GM23338 (cell line): ENCODE measurements at regions not wholly inside any gene's neighbourhood (a gene's known extent, or its start where the extent isn't known, plus 50 kb on each side); places are given as distances from the start of the nearest gene placed in this dataset.

ENCODE experiments used
- ATAC-seq: fragments of 200-7000 bp; cut with Tn5 transposase; 3 replicates; pipeline ENCODE4 v1.9.1; 2020
- DNase-seq: peaks from one replicate; pipeline ENCODE4 v3.0.0-alpha.2; 2015; ENCODE audit warnings: low spot score
- H2AFZ ChIP-seq: fragments of 200-600 bp; sonication (generic); 2 replicates; pipeline ENCODE4 v1.8.0; 2016; ENCODE audit warnings: antibody characterized with exemption, mild to moderate bottlenecking, moderate library complexity
- H3F3A ChIP-seq: fragments of 200-600 bp; sonication (generic); replicated peaks from 2 replicates; pipeline ENCODE4 v1.8.0; 2017; ENCODE audit warnings: antibody characterized with exemption, mixed run types, low read depth
- H3K27ac ChIP-seq: fragments of 200-600 bp; sonication (generic); 2 replicates; pipeline ENCODE4 v1.6.1; 2016; ENCODE audit warnings: low read depth
- H3K27me3 ChIP-seq: fragments of 200-600 bp; sonication (generic); 2 replicates; pipeline ENCODE4 v1.8.0; 2016; ENCODE audit warnings: mild to moderate bottlenecking, mixed run types, moderate library complexity; ENCODE audit not compliant: insufficient read depth
- H3K36me3 ChIP-seq: fragments of 200-600 bp; sonication (generic); 2 replicates; pipeline ENCODE4 v1.8.0; 2016; ENCODE audit warnings: mild to moderate bottlenecking; ENCODE audit not compliant: insufficient read depth
- H3K4me1 ChIP-seq: fragments of 200-600 bp; sonication (generic); 2 replicates; pipeline ENCODE4 v1.8.0; 2016; ENCODE audit warnings: mild to moderate bottlenecking, moderate library complexity; ENCODE audit not compliant: insufficient read depth
- H3K4me2 ChIP-seq: fragments of 200-600 bp; sonication (generic); 2 replicates; pipeline ENCODE4 v1.7.1; 2017; ENCODE audit warnings: mixed run types
- H3K4me3 ChIP-seq: fragments of 200-600 bp; sonication (generic); 2 replicates; pipeline ENCODE4 v1.6.1; 2016; ENCODE audit warnings: mixed run types
- H3K79me2 ChIP-seq: fragments of 200-600 bp; sonication (generic); replicated peaks from 2 replicates; pipeline ENCODE4 v1.8.0; 2017; ENCODE audit warnings: mild to moderate bottlenecking; ENCODE audit not compliant: insufficient read depth
- H3K9me2 ChIP-seq: fragments of 200-600 bp; sonication (generic); 2 replicates; pipeline ENCODE4 v1.8.0; 2017; ENCODE audit not compliant: insufficient read depth
- H4K20me1 ChIP-seq: fragments of 200-600 bp; sonication (generic); replicated peaks from 2 replicates; pipeline ENCODE4 v1.8.0; 2017; ENCODE audit warnings: mild to moderate bottlenecking; ENCODE audit not compliant: insufficient read depth
- H3K27ac Mint-ChIP-seq: 2 replicates; pipeline ENCODE4 v1.8.0; 2020; ENCODE audit warnings: inconsistent platforms, mild to moderate bottlenecking, moderate library complexity, mixed read lengths
- H3K27me3 Mint-ChIP-seq: 3 replicates; pipeline ENCODE4 v1.8.0; 2022; ENCODE audit warnings: low read depth, mild to moderate bottlenecking, moderate library complexity, mixed read lengths, inconsistent platforms; ENCODE audit not compliant: insufficient read depth, poor library complexity
- H3K36me3 Mint-ChIP-seq: 3 replicates; pipeline ENCODE4 v1.8.0; 2021; ENCODE audit warnings: low read depth, mild to moderate bottlenecking, inconsistent platforms, moderate library complexity, mixed read lengths
- H3K4me1 Mint-ChIP-seq: 3 replicates; pipeline ENCODE4 v1.8.0; 2020; ENCODE audit warnings: mild to moderate bottlenecking, inconsistent platforms, mixed read lengths
- H3K4me3 Mint-ChIP-seq: 3 replicates; pipeline ENCODE4 v1.8.0; 2021; ENCODE audit warnings: moderate library complexity, mild to moderate bottlenecking, inconsistent platforms, mixed read lengths
- H3K9me3 Mint-ChIP-seq: 3 replicates; pipeline ENCODE4 v1.8.0; 2020; ENCODE audit warnings: moderate library complexity, mild to moderate bottlenecking, inconsistent platforms, mixed read lengths
- CREB1 ChIP-seq: fragments of 250-450 bp; sonication (Bioruptor Pico); IDR thresholded peaks from 2 replicates; pipeline ENCODE4 v1.5.0; 2020; ENCODE audit warnings: low read depth, mild to moderate bottlenecking, moderate library complexity
- ETS1 ChIP-seq: IDR thresholded peaks from 2 replicates; pipeline ENCODE4 v1.6.1; 2016; ENCODE audit warnings: antibody characterized with exemption
- EZH2 ChIP-seq: fragments of 200-600 bp; sonication (generic); IDR thresholded peaks from one replicate; pipeline ENCODE4 v1.8.0; 2017; ENCODE audit warnings: antibody characterized with exemption, mild to moderate bottlenecking, low read depth; ENCODE audit not compliant: unreplicated experiment
- EZH2phosphoT487 ChIP-seq: fragments of 200-600 bp; sonication (generic); IDR thresholded peaks from one replicate; pipeline ENCODE4 v1.8.1; 2018; ENCODE audit warnings: antibody characterized with exemption; ENCODE audit not compliant: unreplicated experiment
- JUNB ChIP-seq: IDR thresholded peaks from one replicate; pipeline ENCODE4 v1.6.1; 2016; ENCODE audit warnings: antibody characterized with exemption; ENCODE audit not compliant: unreplicated experiment
- NANOG ChIP-seq: IDR thresholded peaks from 2 replicates; pipeline ENCODE4 v1.6.1; 2016; ENCODE audit warnings: antibody characterized with exemption, borderline replicate concordance
- POLR2AphosphoS5 ChIP-seq: IDR thresholded peaks from 2 replicates; pipeline ENCODE4 v1.6.1; 2016; ENCODE audit warnings: antibody characterized with exemption, low read depth
- REST ChIP-seq: IDR thresholded peaks from one replicate; pipeline ENCODE4 v1.6.1; 2018; ENCODE audit warnings: antibody characterized with exemption; ENCODE audit not compliant: unreplicated experiment
- STAT1 ChIP-seq: IDR thresholded peaks from one replicate; pipeline ENCODE4 v1.6.1; 2016; ENCODE audit warnings: antibody characterized with exemption; ENCODE audit not compliant: unreplicated experiment
- ZNF114 ChIP-seq: fragments of 250-450 bp; sonication (Bioruptor Pico); IDR thresholded peaks from 2 replicates; pipeline ENCODE4 v1.5.0; 2020; ENCODE audit warnings: mild to moderate bottlenecking, moderate library complexity
- ZNF331 ChIP-seq: fragments of 250-450 bp; sonication (Bioruptor Pico); IDR thresholded peaks from 2 replicates; pipeline ENCODE4 v1.5.0; 2020; ENCODE audit warnings: low read depth, mild to moderate bottlenecking, moderate library complexity
- ZNF462 ChIP-seq: fragments of 250-450 bp; sonication (Bioruptor Pico); IDR thresholded peaks from 2 replicates; pipeline ENCODE4 v1.5.0; 2020; ENCODE audit warnings: mild to moderate bottlenecking, moderate library complexity

- Mint-ChIP-seq H3K27me3 (peaks cover 2% of the 10 kb centered on the region), H3K4me1 (peaks cover 5% of the 10 kb centered on the region; the same call in 2 of the 3 replicates), H3K27ac (no peak overlapping the region), H3K4me3 (no peak overlapping the region), H3K9me3 (no peaks in the 10 kb centered on the region), H3K36me3 (no peaks in the 10 kb centered on the region)
- H2AFZ ChIP-seq = no peak overlapping the region
- H3K27me3 ChIP-seq = no peaks in the 10 kb centered on the region
- H3K79me2 ChIP-seq = no peaks in the 10 kb centered on the region
- H3K27ac ChIP-seq = no peak overlapping the region
- no peaks in the 10 kb centered on the region for H3F3A ChIP-seq
- ATAC-seq = no peak
- peaks cover 8% of the 10 kb centered on the region; the same call in 1 of the 2 replicates for H3K9me2 ChIP-seq
- TF ChIP-seq JUNB (no peak), EZH2 (no peak), EZH2phosphoT487 (no peak), ZNF462 (CRISPR knock-in tag) (no peak), STAT1 (no peak), CREB1 (no peak), NANOG (no peak), POLR2AphosphoS5 (no peak)
- no peaks in the 10 kb centered on the region for H3K36me3 ChIP-seq
- DNase-seq = no peak
- H4K20me1 ChIP-seq = no peaks in the 10 kb centered on the region
- no peaks in the 10 kb centered on the region for H3K4me1 ChIP-seq
- H3K4me3 ChIP-seq = no peak overlapping the region
- H3K4me2 ChIP-seq = no peak overlapping the region
These were observed 330.9 kb downstream of the GBA3 start for GRCh38 chr4:23023666-23024065.

- Histone ChIP-seq H2AFZ (0 out of 2 replicates have a peak overlapping the region, but pooled peaks have one; percentile 8), H3K4me2 (no peak overlapping the region), H3F3A (no peaks in the 10 kb centered on the region), H3K79me2 (no peaks in the 10 kb centered on the region), H4K20me1 (no peaks in the 10 kb centered on the region), H3K4me3 (no peak overlapping the region), H3K9me2 (peaks cover 8% of the 10 kb centered on the region; the same call in 1 of the 2 replicates), H3K27me3 (no peaks in the 10 kb centered on the region), H3K36me3 (no peaks in the 10 kb centered on the region), H3K27ac (no peak overlapping the region), H3K4me1 (no peaks in the 10 kb centered on the region)
- Mint-ChIP-seq H3K36me3 (no peaks in the 10 kb centered on the region), H3K4me3 (no peak overlapping the region), H3K27me3 (peaks cover 2% of the 10 kb centered on the region), H3K4me1 (peaks cover 5% of the 10 kb centered on the region; the same call in 2 of the 3 replicates), H3K9me3 (no peaks in the 10 kb centered on the region), H3K27ac (no peak overlapping the region)
- ATAC-seq (no peak), DNase-seq (no peak)
- TF ChIP-seq NANOG = no peak
- TF ChIP-seq ETS1 = no peak
- TF ChIP-seq STAT1 = no peak
- no peak for TF ChIP-seq REST
- no peak for TF ChIP-seq ZNF114 (CRISPR knock-in tag)
- TF ChIP-seq CREB1 = no peak
- no peak for TF ChIP-seq ZNF331 (CRISPR knock-in tag)
- TF ChIP-seq JUNB = no peak
These were observed 330.4 kb downstream of the GBA3 start for GRCh38 chr4:23023121-23023520.
